H1 (cell line): ENCODE measurements at regions not wholly inside any gene's neighbourhood (a gene's known extent, or its start where the extent isn't known, plus 50 kb on each side); places are given as distances from the start of the nearest gene placed in this dataset.

Source experiments
- CTCF ChIA-PET: fragments of 300-600 bp; sonication (Branson Sonifier 250); formaldehyde crosslinking; loops from one replicate; lab custom pipeline; 2021; ENCODE audit not compliant: partially characterized antibody; lab: Charles Lee
- POLR2A ChIA-PET: fragments of 300-600 bp; sonication (Branson Sonifier 250); formaldehyde crosslinking; loops from one replicate; lab custom pipeline; 2021; ENCODE audit warnings: inconsistent platforms; ENCODE audit not compliant: partially characterized antibody; lab: Charles Lee
- DNase-seq, 2 experiments: peaks; one replicate each; pipeline versions ENCODE4 v3.0.0 to v3.0.0-alpha.2; 2010 to 2022; ENCODE audit warnings: low spot score in 2 of 2, low read depth in 1 of 2, mixed read lengths in 1 of 2
- FAIRE-seq: peaks from 2 replicates; lab custom pipeline; 2011; peaks lifted over from hg19 to GRCh38; lab: Jason Lieb, UNC
- H2AFZ ChIP-seq: 2 replicates; pipeline ENCODE4 v1.8.1; 2012; ENCODE audit warnings: low read length, inconsistent platforms
- H2AK5ac ChIP-seq: 2 replicates; pipeline ENCODE4 v1.6.1; 2013; ENCODE audit warnings: low read depth, low read length
- H2BK120ac ChIP-seq: replicated peaks from 2 replicates; pipeline ENCODE3; 2013; ENCODE audit warnings: low read depth, low read length, inconsistent platforms
- H2BK12ac ChIP-seq: 2 replicates; pipeline ENCODE4 v1.6.1; 2013; ENCODE audit warnings: low read depth, low read length
- H2BK15ac ChIP-seq: 2 replicates; pipeline ENCODE4 v1.6.1; 2013; ENCODE audit warnings: low read length
- H2BK20ac ChIP-seq: 2 replicates; pipeline ENCODE4 v1.6.1; 2013; ENCODE audit warnings: low read length
- H2BK5ac ChIP-seq: 2 replicates; pipeline ENCODE4 v1.6.1; 2013; ENCODE audit warnings: low read depth, low read length
- H3K14ac ChIP-seq: 2 replicates; pipeline ENCODE4 v1.6.1; 2013; ENCODE audit warnings: inconsistent platforms; ENCODE audit not compliant: insufficient read length
- H3K18ac ChIP-seq: 2 replicates; pipeline ENCODE4 v1.6.1; 2013; ENCODE audit warnings: low read length; ENCODE audit errors: extremely low read depth
- H3K23ac ChIP-seq: 2 replicates; pipeline ENCODE4 v1.6.1; 2013; ENCODE audit warnings: inconsistent platforms; ENCODE audit not compliant: insufficient read length
- H3K23me2 ChIP-seq: 2 replicates; pipeline ENCODE4 v1.6.1; 2013; ENCODE audit warnings: low read depth, low read length
- H3K27ac ChIP-seq: 2 replicates; pipeline ENCODE4 v1.6.1; 2011; ENCODE audit warnings: low read depth, low read length, inconsistent platforms
- H3K27me3 ChIP-seq, 4 experiments: replicated peaks in 1 of 4; 1 replicate in 1 of 4; 2 replicates in 3 of 4; pipeline versions ENCODE4 v1.6.1 to v1.8.1; 2011 to 2013; ENCODE audit warnings: low read length in 3 of 4, mild to moderate bottlenecking in 3 of 4, inconsistent platforms in 2 of 4, mixed read lengths in 2 of 4, moderate library complexity in 1 of 4; ENCODE audit not compliant: control insufficient read depth in 3 of 4, insufficient read depth in 3 of 4; ENCODE audit errors: extremely low read depth in 1 of 4
- H3K36me3 ChIP-seq, 4 experiments: 2 replicates each; pipeline versions ENCODE4 v1.6.1 to v1.8.1; 2011 to 2013; ENCODE audit warnings: mild to moderate bottlenecking in 4 of 4, low read length in 3 of 4, moderate library complexity in 2 of 4, control low read depth in 1 of 4, inconsistent platforms in 1 of 4; ENCODE audit not compliant: insufficient read depth in 4 of 4, control insufficient read depth in 2 of 4
- H3K4ac ChIP-seq: replicated peaks from 2 replicates; pipeline ENCODE3; 2013; ENCODE audit warnings: low read length, low read depth, mixed read lengths, inconsistent platforms; ENCODE audit not compliant: insufficient read length
- H3K4me1 ChIP-seq, 4 experiments: replicated peaks in 1 of 4; 1 replicate in 1 of 4; 2 replicates in 3 of 4; pipeline versions ENCODE4 v1.6.1 to v1.8.1; 2011 to 2013; ENCODE audit warnings: low read length in 3 of 4, inconsistent platforms in 2 of 4, mixed read lengths in 1 of 4; ENCODE audit not compliant: insufficient read depth in 4 of 4, control insufficient read depth in 3 of 4
- H3K4me2 ChIP-seq, 2 experiments: 2 replicates each; pipeline versions ENCODE4 v1.6.1 to v1.8.1; 2011 to 2013; ENCODE audit warnings: low read depth in 2 of 2, low read length in 2 of 2, control low read depth in 1 of 2, inconsistent platforms in 1 of 2, mild to moderate bottlenecking in 1 of 2; ENCODE audit not compliant: insufficient read depth in 1 of 2
- H3K4me3 ChIP-seq, 4 experiments: fragments of 200-600, 300-600 bp in 1 of 4; sonication (generic), shearing (Covaris generic), sonication (Bioruptor Twin) in 1 of 4; 2 replicates each; pipeline versions ENCODE4 v1.5.1 to v1.8.1; 2011 to 2016; ENCODE audit warnings: low read length in 4 of 4, low read depth in 3 of 4, control low read depth in 2 of 4, inconsistent platforms in 2 of 4, mild to moderate bottlenecking in 2 of 4, mixed read lengths in 1 of 4, moderate library complexity in 1 of 4; ENCODE audit not compliant: insufficient read depth in 2 of 4; ENCODE audit errors: extremely low read depth in 1 of 4
- H3K56ac ChIP-seq: replicated peaks from 2 replicates; pipeline ENCODE3; 2013; ENCODE audit warnings: low read depth, mild to moderate bottlenecking, mixed read lengths, low read length, inconsistent platforms; ENCODE audit not compliant: insufficient read length
- H3K79me1 ChIP-seq: 2 replicates; pipeline ENCODE4 v1.6.1; 2013; ENCODE audit warnings: low read depth, low read length, control low read depth
- H3K79me2 ChIP-seq, 2 experiments: 2 replicates each; pipeline versions ENCODE4 v1.6.1 to v1.8.1; 2012 to 2013; ENCODE audit warnings: low read length in 2 of 2, mild to moderate bottlenecking in 2 of 2, inconsistent platforms in 1 of 2; ENCODE audit not compliant: insufficient read depth in 2 of 2, control insufficient read depth in 1 of 2
- H3K9ac ChIP-seq, 4 experiments: replicated peaks in 1 of 4; 1 replicate in 1 of 4; 2 replicates in 3 of 4; pipeline versions ENCODE4 v1.6.1 to v1.8.1; 2011 to 2013; ENCODE audit warnings: low read depth in 3 of 4, low read length in 3 of 4, control low read depth in 2 of 4, mild to moderate bottlenecking in 2 of 4, moderate library complexity in 2 of 4, inconsistent platforms in 1 of 4; ENCODE audit errors: extremely low read depth in 1 of 4
- H3K9me3 ChIP-seq, 2 experiments: 2 replicates each; pipeline versions ENCODE4 v1.6.1 to v1.8.1; 2012 to 2013; ENCODE audit warnings: mild to moderate bottlenecking in 2 of 2, moderate library complexity in 2 of 2, control low read depth in 1 of 2, inconsistent platforms in 1 of 2, low read depth in 1 of 2, low read length in 1 of 2, mixed read lengths in 1 of 2; ENCODE audit not compliant: insufficient read depth in 2 of 2
- H4K20me1 ChIP-seq, 2 experiments: replicated peaks in 1 of 2; 2 replicates each; pipeline versions ENCODE3 to v1.8.1; 2011 to 2013; ENCODE audit warnings: inconsistent platforms in 2 of 2, low read length in 2 of 2, mild to moderate bottlenecking in 1 of 2; ENCODE audit not compliant: insufficient read depth in 2 of 2, control insufficient read depth in 1 of 2
- H4K5ac ChIP-seq: 2 replicates; pipeline ENCODE4 v1.6.1; 2013; ENCODE audit warnings: low read length, low read depth, mixed read lengths, inconsistent platforms; ENCODE audit not compliant: insufficient read length
- H4K8ac ChIP-seq: 2 replicates; pipeline ENCODE4 v1.8.0; 2013; ENCODE audit warnings: mild to moderate bottlenecking, moderate library complexity, low read length, inconsistent platforms; ENCODE audit not compliant: insufficient read depth; ENCODE audit errors: extremely low read depth
- H4K91ac ChIP-seq: replicated peaks from 2 replicates; pipeline ENCODE3; 2013; ENCODE audit warnings: low read length, mixed read lengths, inconsistent platforms; ENCODE audit not compliant: insufficient read length
- BRCA1 ChIP-seq: IDR thresholded peaks from 2 replicates; pipeline ENCODE4 v1.6.1; 2012; ENCODE audit warnings: low read depth, low read length, improper control_type of control experiment
- WGBS, 2 experiments: shearing (Covaris generic) in 1 of 2; methylation state at CpG; one replicate each; pipeline versions ENCODE4 v1.1.6 to v1.1.7; 2013 to 2015; ENCODE audit warnings: low lambda C conversion rate in 2 of 2, mixed read lengths in 2 of 2, inconsistent platforms in 1 of 2, low coverage in 1 of 2, missing lambda C conversion rate in 1 of 2; ENCODE audit not compliant: insufficient replicate concordance in 2 of 2, insufficient coverage in 1 of 2, insufficient read length in 1 of 2; ENCODE audit errors: extremely low coverage in 1 of 2, missing lambda C conversion rate in 1 of 2; 5-methylcytosine and 5-hydroxymethylcytosine counted together

GRCh38 chr5:1658665-1659064 is 134.9 kb upstream of the LPCAT1 start:
- FAIRE-seq (no peak), DNase-seq (no peak)
- Histone ChIP-seq H3K14ac (no peak overlapping the region), H3K18ac (no peak overlapping the region), H3K4me1 (peaks cover 0 to 4% (median under 1%) of the 10 kb centered on the region in 4 experiments; a peak in 2 of 7 replicates), H4K5ac (no peak overlapping the region), H3K79me1 (no peaks in the 10 kb centered on the region), H2BK120ac (no peak overlapping the region), H3K36me3 (no peaks in the 10 kb centered on the region), H3K9ac (no peak overlapping the region), H3K4me2 (no peak overlapping the region), H3K23ac (no peak overlapping the region), H3K4ac (no peak overlapping the region), H3K23me2 (no peaks in the 10 kb centered on the region), H3K79me2 (no peaks in the 10 kb centered on the region), H4K20me1 (peaks cover 0 to 2% of the 10 kb centered on the region in 2 experiments), H4K8ac (no peak overlapping the region), H3K27ac (no peak overlapping the region), H2AK5ac (no peak overlapping the region), H4K91ac (no peak overlapping the region), H3K9me3 (no peaks in the 10 kb centered on the region), H3K4me3 (no peak overlapping the region), H2BK5ac (no peak overlapping the region), H3K56ac (no peak overlapping the region), H2BK12ac (no peak overlapping the region), H3K27me3 (peaks cover 0 to 4% (median 0%) of the 10 kb centered on the region in 4 experiments; a peak in 3 of 7 replicates), H2BK15ac (no peak overlapping the region), H2AFZ (no peak overlapping the region), H2BK20ac (no peak overlapping the region)
- CTCF ChIA-PET, result interaction anchor here (0.5 kb wide), 1 partner anchor 365 kb away, joined by 3 read pairs; no protein-coding TSS in a partner anchor
- TF ChIP-seq BRCA1, result no peak
- 88% methylated on average over 14 of the region's 14 CpGs; no CpG with 5 or more reads in 1 of the 2 experiments for WGBS, 2 experiments
- POLR2A ChIA-PET, result no interaction called here
